Epithelial cell of esophagus (primary cell): ENCODE measurements at regions not wholly inside any gene's neighbourhood (a gene's known extent, or its start where the extent isn't known, plus 50 kb on each side); places are given as distances from the start of the nearest gene placed in this dataset.

Experiments used
- DNase-seq: peaks from one replicate; pipeline ENCODE4 v3.0.0; 2010; ENCODE audit warnings: low read depth
- H3K4me3 ChIP-seq: 2 replicates; pipeline ENCODE4 v1.5.1; 2011; ENCODE audit warnings: mild to moderate bottlenecking, low read length, control low read depth
- TF ChIP-seq, protein P1 (sequence below): IDR thresholded peaks from 2 replicates; pipeline ENCODE4 v1.5.1; 2011; ENCODE audit warnings: low read depth, mild to moderate bottlenecking, low read length, control low read depth, inconsistent platforms; ENCODE audit not compliant: insufficient read depth; ENCODE audit errors: missing control alignments

DNA sequence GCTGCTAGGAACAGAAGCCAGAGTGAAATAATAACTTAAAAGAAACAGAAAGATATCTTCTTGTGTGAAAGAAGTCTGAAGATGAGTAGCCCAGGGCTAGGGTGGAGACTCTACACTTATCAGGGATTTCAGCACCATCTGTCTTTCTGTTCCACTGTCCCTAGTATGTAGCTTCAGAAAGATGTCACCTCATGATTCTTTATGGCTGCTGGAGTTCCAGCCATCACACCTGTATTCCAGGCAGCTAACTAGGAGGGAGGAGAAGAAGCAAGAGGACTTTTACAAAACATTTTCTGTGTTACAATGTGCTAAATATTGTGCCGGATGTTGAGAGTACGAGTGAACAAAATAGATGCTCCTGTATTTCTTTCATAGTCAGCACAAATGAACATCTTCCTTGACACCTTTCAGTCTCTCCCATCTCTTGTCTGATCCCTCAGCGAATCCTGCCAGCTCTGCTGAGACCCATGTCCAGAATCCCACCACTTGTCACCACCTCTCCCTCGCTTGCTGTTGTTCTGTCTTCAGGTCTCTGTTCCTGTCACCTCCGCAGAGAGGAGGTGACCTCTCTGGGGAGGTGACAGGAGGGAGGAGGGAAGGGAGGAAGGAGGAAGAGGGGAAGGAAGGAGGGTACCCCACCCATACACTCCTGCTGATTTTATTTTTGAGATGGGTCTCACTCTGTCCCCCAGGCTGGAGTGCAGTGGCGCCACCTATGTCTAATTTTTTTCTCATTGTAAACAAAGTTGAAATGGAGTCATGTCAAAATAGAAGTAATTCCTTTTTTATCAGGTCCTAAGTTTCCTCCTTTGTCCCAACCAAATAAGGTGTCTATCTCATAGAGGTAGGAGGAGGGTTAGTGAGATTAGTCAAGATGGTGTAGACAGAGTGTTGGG lies 188.9 kb downstream of the TFAP2C start:
- no peak overlapping the region for H3K4me3 ChIP-seq
- TF ChIP-seq, protein P1, sequence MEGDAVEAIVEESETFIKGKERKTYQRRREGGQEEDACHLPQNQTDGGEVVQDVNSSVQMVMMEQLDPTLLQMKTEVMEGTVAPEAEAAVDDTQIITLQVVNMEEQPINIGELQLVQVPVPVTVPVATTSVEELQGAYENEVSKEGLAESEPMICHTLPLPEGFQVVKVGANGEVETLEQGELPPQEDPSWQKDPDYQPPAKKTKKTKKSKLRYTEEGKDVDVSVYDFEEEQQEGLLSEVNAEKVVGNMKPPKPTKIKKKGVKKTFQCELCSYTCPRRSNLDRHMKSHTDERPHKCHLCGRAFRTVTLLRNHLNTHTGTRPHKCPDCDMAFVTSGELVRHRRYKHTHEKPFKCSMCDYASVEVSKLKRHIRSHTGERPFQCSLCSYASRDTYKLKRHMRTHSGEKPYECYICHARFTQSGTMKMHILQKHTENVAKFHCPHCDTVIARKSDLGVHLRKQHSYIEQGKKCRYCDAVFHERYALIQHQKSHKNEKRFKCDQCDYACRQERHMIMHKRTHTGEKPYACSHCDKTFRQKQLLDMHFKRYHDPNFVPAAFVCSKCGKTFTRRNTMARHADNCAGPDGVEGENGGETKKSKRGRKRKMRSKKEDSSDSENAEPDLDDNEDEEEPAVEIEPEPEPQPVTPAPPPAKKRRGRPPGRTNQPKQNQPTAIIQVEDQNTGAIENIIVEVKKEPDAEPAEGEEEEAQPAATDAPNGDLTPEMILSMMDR: no peak

DNA sequence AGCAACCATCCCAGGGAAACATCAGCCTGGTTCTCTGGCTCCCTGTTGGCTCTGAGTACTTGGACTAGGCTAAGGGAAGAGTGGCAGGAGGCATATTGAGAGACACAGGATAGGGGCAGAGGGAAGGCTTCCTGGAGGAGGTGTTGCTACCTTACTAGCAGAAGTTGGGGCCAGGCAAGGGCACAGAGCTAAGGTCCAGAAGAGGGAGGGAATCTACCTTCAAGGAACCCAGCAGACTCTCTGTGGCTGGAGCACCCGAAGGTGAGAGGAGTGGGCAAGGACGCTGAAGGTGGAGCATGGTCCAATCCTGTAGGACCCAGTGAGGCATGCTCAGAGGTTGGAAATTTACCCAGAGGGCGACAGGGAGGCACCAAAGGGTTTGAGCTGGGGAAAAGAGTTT lies 191.9 kb downstream of the TFAP2C start:
- TF ChIP-seq, protein P1: no peak
- no peak overlapping the region for H3K4me3 ChIP-seq

More for the DNA sequence above, 188.9 kb downstream of the TFAP2C start:
- no peak for DNase-seq

GRCh38 chr20:56826306-56826704 lies 197.2 kb downstream of the TFAP2C start:
- TF ChIP-seq, protein P1: no peak
- DNase-seq: no peak
- H3K4me3 ChIP-seq: no peak overlapping the region

More for the DNA sequence above, 191.9 kb downstream of the TFAP2C start:
- DNase-seq: no peak

DNA sequence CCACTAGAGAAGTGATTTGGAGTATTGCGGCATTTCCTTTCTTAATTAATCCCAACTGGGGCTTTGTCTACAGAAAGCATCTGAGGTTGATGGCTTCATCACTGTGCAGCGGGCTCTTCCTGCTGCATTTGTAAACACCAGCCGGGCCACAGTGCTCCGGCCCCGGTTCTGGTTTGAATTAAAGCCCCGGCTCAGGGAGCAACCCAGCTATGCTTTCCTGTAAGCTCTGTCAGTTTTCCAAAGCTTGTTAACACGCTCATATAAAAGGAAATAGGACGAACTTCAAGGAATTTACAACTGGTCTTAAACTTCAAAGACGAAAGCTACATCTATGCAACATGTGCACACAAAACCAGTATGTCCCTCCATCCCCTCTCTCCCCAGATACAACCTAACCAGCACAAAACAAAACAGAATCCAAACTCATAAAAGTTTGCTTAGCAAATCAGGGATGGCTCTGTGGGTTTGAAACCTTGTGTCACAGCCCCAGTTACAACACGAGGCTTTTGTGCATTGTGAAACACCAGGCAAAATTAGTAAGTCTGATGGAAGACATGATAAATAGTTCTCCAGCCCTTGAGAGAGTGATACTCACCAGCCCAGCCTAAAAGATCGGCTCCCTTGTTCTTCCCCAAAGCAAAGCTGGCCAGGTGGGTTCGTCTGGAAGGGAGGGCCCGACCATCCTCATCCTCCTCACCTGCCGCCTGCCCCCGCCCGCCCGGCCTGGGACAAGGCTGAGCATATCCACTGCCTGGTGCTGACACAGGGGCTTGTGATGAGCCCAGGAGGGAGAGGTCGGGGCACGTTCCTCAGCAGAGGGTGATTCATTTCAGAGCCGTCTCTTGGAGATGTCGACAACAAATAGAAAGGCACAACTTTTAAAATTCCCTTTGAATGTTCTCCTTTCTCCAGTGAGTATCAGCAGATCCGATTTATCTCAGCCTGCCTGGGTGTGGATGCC lies 197.9 kb downstream of the TFAP2C start:
- TF ChIP-seq, protein P1: no peak
- peak; percentile 94 for DNase-seq
- peak overlapping the region; percentile 18 for H3K4me3 ChIP-seq

- H3K4me3 ChIP-seq: no peak overlapping the region
Observed at GRCh38 chr20:56827763-56828162, 198.7 kb downstream of the TFAP2C start.

GRCh38 chr20:56828402-56828801 lies 199.3 kb downstream of the TFAP2C start:
- no peak for DNase-seq
- TF ChIP-seq, protein P1: no peak
- no peak overlapping the region for H3K4me3 ChIP-seq

More at GRCh38 chr20:56827763-56828162, 198.7 kb downstream of the TFAP2C start:
- TF ChIP-seq, protein P1: no peak
- DNase-seq: no peak
